ENCODE measurements at regions not wholly inside any gene's neighbourhood (a gene's known extent, or its start where the extent isn't known, plus 50 kb on each side); places are given as distances from the start of the nearest gene placed in this dataset.

- Histone ChIP-seq H3K27me3 (no peaks in the 10 kb centered on the region), H3K4me3 (no peak overlapping the region), H3K36me3 (no peaks in the 10 kb centered on the region), H3K9me3 (no peaks in the 10 kb centered on the region), H3K4me1 (no peaks in the 10 kb centered on the region), H3K27ac (no peak overlapping the region)
- DNase-seq (ENCODE audit: low spot score in 2 of 2): no peak
- intact Hi-C loops (cut with DNase I): no loop called here
- TF ChIP-seq CTCF (IDR thresholded peaks at IDR 0.05): no peak
These were observed 854.3 kb downstream of the LUZP2 start for GRCh38 chr11:25350899-25351803.

GRCh38 chr11:25357133-25357532 lies 860.3 kb downstream of the LUZP2 start:
- H3K27me3 ChIP-seq: no peaks in the 10 kb centered on the region
- no peaks in the 10 kb centered on the region for H3K9me3 ChIP-seq
- H3K4me3 ChIP-seq: no peak overlapping the region
- no peak for DNase-seq (ENCODE audit: low spot score in 2 of 2)
- H3K36me3 ChIP-seq: no peaks in the 10 kb centered on the region
- no peak for TF ChIP-seq CTCF (IDR thresholded peaks at IDR 0.05)
- no peaks in the 10 kb centered on the region for H3K4me1 ChIP-seq
- intact Hi-C loops (cut with DNase I): loop anchor here (5.0 kb wide), 1 partner anchor 50 kb away; no protein-coding TSS in a partner anchor
- H3K27ac ChIP-seq: no peak overlapping the region

GRCh38 chr11:25377466-25377865 lies 880.6 kb downstream of the LUZP2 start:
- H3K9me3 ChIP-seq: no peaks in the 10 kb centered on the region
- H3K36me3 ChIP-seq: no peaks in the 10 kb centered on the region
- intact Hi-C loops (cut with DNase I): no loop called here
- H3K4me1 ChIP-seq: no peaks in the 10 kb centered on the region
- H3K27me3 ChIP-seq: no peaks in the 10 kb centered on the region
- no peak for TF ChIP-seq CTCF (IDR thresholded peaks at IDR 0.05)
- H3K27ac ChIP-seq: no peak overlapping the region
- DNase-seq (ENCODE audit: low spot score in 2 of 2): no peak
- no peak overlapping the region for H3K4me3 ChIP-seq

- TF ChIP-seq CTCF (IDR thresholded peaks at IDR 0.05): no peak
- Histone ChIP-seq H3K27ac (no peak overlapping the region), H3K9me3 (no peaks in the 10 kb centered on the region), H3K27me3 (no peaks in the 10 kb centered on the region), H3K4me1 (no peaks in the 10 kb centered on the region), H3K36me3 (no peaks in the 10 kb centered on the region), H3K4me3 (no peak overlapping the region)
- intact Hi-C loops (cut with DNase I): no loop called here
- DNase-seq (ENCODE audit: low spot score in 2 of 2): no peak
These were observed 900.0 kb downstream of the LUZP2 start for GRCh38 chr11:25396847-25397246.

GRCh38 chr11:25408146-25408545 lies 911.3 kb downstream of the LUZP2 start:
- H3K4me1 ChIP-seq: no peaks in the 10 kb centered on the region
- no peak for DNase-seq (ENCODE audit: low spot score in 2 of 2)
- H3K4me3 ChIP-seq: no peak overlapping the region
- no peak overlapping the region for H3K27ac ChIP-seq
- no peaks in the 10 kb centered on the region for H3K36me3 ChIP-seq
- no peak for TF ChIP-seq CTCF (IDR thresholded peaks at IDR 0.05)
- H3K27me3 ChIP-seq: no peaks in the 10 kb centered on the region
- no peaks in the 10 kb centered on the region for H3K9me3 ChIP-seq
- intact Hi-C loops (cut with DNase I): no loop called here
